ENCODE measurements at regions not wholly inside any gene's neighbourhood (a gene's known extent, or its start where the extent isn't known, plus 50 kb on each side); places are given as distances from the start of the nearest gene placed in this dataset.

DNA sequence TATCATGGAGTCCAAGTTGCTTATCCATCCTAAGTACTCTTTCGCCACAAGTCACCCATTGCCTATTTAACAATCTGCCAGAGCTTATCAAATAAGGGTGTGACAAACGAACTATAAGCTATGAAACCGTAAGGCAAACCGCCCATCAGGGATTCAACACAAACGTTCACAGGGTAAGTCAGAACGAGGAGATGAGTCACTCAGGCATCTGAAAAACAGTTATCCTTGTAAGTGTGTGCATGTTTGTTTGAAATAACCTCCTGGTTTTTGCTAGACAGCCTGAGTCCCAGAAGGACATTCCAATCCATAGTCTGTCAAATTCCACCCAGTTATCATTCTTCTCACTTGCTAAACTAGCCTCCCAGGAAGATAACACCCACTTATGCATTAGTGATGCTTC, 299.1 kb downstream of the PAX3 start:
- no peak for TF ChIP-seq CTCF (IDR thresholded peaks at IDR 0.05)
- TF ChIP-seq POLR2A (IDR thresholded peaks at IDR 0.05), result no peak

All from tibial nerve (tissue), 3 donors.